ENCODE measurements at regions not wholly inside any gene's neighbourhood (a gene's known extent, or its start where the extent isn't known, plus 50 kb on each side); places are given as distances from the start of the nearest gene placed in this dataset.
A peak's percentile ranks its signal among the peaks of the same experiment; 100 is the strongest.
"Not testable (repeated sequence)": the region's sequence is repeated elsewhere in the genome, so short reads cannot be mapped to it uniquely, and the experiment has no call there.

DNA sequence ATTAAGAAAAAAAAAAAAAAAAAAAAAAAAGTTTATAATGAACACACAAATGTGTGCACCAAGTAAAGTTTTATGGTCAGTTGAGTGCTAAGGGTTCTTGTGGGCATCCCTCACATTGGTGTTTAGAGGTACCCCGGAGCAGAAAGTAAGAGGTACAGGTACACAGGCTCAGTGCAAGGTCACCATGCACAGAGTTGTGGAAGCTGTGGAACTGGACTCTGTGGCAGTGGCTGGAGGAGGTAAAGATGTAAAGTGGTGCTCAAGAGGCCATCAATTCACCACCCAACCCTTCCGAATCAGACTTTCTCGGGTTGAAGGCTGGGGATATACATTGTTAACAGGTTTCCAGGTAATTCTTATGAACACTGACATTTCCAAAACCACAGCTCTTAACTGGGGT is 83.6 kb upstream of the FOXN2 start:
- DNase-seq: no peak
- intact Hi-C loops (cut with DNase I): no loop called here
- ATAC-seq: no peak

DNA sequence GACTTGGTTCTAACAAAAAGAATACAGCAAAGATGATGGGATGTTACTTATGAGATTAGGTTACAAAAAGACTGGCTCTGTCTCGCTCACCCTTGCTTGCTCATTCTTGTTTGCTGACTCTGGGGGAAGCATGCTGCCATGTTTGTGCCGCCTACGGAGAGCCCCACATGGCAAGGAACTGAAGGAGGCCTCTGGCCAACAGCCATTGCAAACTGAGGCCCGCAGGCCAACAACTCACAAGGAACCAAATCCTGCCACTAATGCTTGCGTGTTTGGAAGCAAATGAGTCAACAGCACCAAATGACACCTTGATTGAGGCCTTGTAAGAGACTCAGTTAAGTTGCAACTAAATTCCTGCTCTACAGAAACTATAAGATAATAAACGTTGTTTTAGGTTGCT is 82.1 kb upstream of the FOXN2 start:
- ATAC-seq: no peak
- intact Hi-C loops (cut with DNase I): no loop called here
- DNase-seq: no peak

DNA sequence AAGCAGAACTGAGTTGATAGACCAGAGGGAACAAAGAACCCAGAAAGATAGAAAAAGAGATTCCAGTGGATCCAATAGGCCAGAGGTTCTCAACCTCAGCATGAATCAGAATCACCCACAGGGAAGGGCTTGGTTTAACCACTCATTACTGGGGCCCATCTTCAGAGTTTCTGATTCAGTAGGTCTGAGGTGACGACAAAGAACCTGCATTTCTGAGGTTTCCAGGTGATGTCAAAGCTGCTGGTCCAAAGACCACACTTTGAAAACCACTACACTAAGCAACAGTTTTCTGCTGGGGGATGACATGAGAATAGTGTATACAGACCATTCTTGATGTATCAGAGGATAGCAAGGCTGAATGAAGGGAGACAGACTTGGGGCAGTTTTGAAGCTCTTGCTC is 81.5 kb upstream of the FOXN2 start:
- DNase-seq (no peak), ATAC-seq (no peak)
- intact Hi-C loops (cut with DNase I): no loop called here

DNA sequence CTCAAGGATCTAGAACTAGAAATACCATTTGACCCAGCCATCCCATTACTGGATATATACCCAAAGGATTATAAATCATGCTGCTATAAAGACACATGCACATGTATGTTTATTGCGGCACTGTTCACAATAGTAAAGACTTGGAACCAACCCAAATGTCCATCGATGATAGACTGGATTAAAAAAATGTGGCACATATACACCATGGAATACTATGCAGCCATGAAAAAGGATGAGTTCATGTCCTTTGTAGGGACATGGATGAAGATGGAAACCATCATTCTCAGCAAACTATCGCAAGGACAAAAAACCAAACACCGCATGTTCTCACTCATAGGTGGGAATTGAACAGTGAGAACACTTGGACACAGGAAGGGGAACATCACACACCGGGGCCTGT is 80.7 kb upstream of the FOXN2 start:
- DNase-seq; intact Hi-C loops (cut with DNase I); ATAC-seq: not testable (repeated sequence)

GRCh38 chr2:48235076-48235475 is 79.4 kb upstream of the FOXN2 start:
- no peak for DNase-seq
- intact Hi-C loops (cut with DNase I): no loop called here
- ATAC-seq: no peak

- ATAC-seq (peak; percentile 44 to 49), DNase-seq (no peak)
- intact Hi-C loops (cut with DNase I): no loop called here
These were observed 76.1 kb upstream of the FOXN2 start for GRCh38 chr2:48238381-48238780.

- intact Hi-C loops (cut with DNase I): no loop called here
These were observed 73.6 kb upstream of the FOXN2 start for GRCh38 chr2:48240912-48241311.

DNA sequence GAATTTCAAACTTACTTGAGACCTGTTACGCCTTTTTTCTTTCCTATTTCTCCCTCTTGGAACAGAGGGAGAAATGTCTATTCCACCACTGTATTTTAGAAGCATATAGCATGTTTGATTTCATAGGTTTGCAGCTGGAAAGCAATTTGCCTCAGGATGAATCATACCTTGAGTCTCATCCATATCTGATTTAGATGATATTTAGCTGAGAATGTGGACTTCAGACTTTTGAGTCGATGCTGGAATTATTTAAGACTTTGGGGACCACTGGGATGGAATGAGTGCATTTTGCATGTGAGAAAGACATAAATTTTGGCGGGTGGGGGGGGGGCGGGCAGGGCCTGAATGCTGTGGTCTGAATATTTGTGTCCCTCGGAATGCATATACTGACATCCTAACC is 67.3 kb upstream of the FOXN2 start:
- ATAC-seq: no peak
- intact Hi-C loops (cut with DNase I): loop anchor here in 1 of 2 donors (5.0 kb wide), 1 partner anchor 175 kb away; no protein-coding TSS in a partner anchor

More at GRCh38 chr2:48240912-48241311, 73.6 kb upstream of the FOXN2 start:
- ATAC-seq: no peak
- no peak for DNase-seq

DNA sequence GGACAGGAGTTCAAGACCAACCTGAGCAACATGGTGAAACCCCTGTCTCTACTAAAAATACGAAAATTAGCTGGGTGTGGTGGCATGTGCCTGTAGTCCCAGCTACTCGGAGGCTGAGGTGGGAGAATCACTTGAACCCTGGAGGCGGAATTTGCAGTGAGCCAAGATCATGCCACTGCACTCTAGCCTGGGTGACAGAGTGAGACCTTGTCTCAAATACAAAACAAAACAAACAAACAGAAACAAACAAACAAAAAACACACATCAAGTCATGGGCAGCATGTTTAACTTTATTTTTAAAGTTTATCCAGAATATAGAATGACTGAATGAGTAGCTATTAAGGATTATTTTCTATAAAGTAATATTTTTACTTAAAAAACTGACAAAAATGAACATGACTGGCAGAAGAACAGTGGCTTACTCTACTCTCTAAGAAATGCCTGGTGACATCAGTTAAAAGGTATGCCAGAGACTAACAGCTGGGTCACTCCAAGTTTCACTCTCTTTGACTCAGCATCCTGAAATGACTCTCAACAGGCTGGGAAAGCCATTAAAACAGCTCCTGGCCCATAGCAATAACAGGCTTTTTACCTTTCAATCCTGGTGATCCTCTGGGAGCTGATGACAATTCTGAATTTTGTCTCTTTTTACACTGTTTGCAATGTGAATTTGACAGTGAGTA is 66.1 kb upstream of the FOXN2 start:
- intact Hi-C loops (cut with DNase I): loop anchor here in 1 of 2 donors (5.0 kb wide), 1 partner anchor 174 kb away; no protein-coding TSS in a partner anchor

More for the DNA sequence above, 67.3 kb upstream of the FOXN2 start:
- DNase-seq: no peak

DNA sequence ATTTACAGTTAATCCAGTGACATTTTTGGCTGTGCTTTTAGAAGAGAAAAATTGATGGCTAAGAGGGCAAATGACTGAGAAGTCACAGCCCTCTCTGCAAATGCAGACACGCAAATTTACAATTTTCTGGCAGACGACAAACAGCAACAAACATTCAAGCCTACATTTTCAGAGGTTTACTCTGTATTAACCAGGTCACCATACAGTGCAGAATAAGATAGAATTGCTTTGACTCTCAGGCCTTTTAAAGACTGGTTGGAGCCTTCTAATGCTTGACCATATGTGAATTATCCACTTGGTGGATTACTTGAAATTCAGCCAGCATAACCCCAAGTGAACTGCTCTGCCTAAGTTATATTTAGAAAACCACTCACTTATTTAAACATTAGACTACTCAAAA is 65.5 kb upstream of the FOXN2 start:
- ATAC-seq: peak; percentile 71 to 79
- intact Hi-C loops (cut with DNase I): loop anchor here in 1 of 2 donors (5.0 kb wide), 1 partner anchor 173 kb away; no protein-coding TSS in a partner anchor
- no peak for DNase-seq

More for the DNA sequence above, 66.1 kb upstream of the FOXN2 start:
- DNase-seq (no peak), ATAC-seq (peak; percentile 92 to 95)

DNA sequence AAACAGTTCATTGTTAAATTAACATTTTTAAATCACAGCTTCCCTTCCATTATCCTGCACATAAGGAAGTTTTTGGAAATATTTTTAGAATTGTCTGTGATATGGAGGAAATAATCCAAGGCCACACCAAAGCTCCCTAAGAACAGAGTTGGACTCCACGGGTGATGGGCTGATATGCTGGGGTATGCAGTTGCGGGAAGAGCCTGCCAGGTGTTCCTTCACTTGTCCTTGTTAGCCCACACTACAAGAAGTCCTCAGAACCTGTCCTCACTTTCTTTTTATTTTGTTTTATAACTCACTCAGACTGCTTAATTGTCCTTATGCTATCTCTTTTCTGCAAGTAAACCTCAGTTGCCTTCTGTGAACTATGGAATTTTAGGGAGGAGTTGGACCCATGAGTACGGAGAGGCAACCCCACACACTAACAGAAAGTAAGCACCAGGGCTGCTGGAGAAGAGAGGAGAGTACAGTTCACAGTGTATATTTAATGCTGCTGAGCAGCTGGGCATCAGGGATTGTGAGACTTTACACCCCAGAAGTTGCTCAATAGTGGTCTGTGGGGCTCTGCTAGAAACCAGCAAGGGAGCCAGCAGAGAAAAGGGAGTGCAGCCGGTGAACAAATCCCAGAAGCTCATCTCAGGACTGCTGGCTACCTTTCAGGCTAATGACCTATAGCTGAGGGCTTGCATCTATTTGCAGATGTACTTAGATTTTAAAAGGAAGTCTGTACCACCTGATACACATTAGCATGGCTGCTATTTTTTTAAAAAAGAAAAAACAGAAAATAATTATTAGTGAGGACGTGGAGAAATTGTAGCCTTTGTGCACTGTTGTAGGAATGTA is 64.6 kb upstream of the FOXN2 start:
- DNase-seq (no peak), ATAC-seq (peak; percentile 29 to 53)
- intact Hi-C loops (cut with DNase I): loop anchor here in 1 of 2 donors (5.0 to 10.0 kb wide), 2 partner anchors 55 to 172 kb away; no protein-coding TSS in a partner anchor

DNA sequence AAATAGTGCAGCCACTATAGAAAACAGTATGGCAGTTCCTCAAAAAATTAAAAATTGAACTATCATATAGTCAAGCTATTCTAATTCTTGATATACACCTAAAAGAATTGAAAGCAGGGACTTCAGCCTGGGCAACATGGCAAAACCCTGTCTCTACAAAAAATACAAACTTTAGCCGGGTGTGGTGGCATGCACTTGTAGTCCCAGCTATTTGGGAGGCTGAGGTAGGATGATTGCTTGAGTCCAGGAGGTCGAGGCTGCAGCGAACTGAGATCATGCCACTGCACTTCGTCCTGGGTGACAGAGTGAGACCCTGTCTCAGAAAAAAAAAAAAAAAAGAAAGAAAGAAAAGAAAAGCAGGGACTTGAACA is 64.0 kb upstream of the FOXN2 start:
- DNase-seq (no peak), ATAC-seq (no peak)
- intact Hi-C loops (cut with DNase I): loop anchor here in 1 of 2 donors (10.0 kb wide), 1 partner anchor 54 kb away; no protein-coding TSS in a partner anchor

DNA sequence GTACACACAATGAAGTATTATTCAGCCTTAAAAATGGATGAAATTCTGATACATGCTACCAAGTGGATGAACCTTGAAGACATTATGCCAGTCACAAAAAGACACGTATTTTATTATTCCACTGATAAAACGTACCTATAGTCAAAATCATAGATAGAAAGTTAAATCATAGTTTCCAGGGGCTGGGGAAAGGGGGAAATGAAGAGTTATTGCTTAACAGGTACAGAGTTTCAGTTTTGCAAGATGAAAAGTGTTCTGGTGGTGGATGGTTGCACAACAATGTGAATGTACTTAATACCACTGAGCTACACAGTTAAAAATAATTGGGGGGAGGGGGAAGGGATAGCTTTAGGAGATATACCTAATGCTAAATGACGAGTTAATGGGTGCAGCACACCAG is 63.5 kb upstream of the FOXN2 start:
- ATAC-seq (no peak), DNase-seq (no peak)
- intact Hi-C loops (cut with DNase I): loop anchor here in 1 of 2 donors (10.0 kb wide), 1 partner anchor 54 kb away; no protein-coding TSS in a partner anchor

- ATAC-seq (no peak), DNase-seq (no peak)
- intact Hi-C loops (cut with DNase I): loop anchor here in 1 of 2 donors (10.0 kb wide), 1 partner anchor 53 kb away; no protein-coding TSS in a partner anchor
These were observed 62.9 kb upstream of the FOXN2 start for GRCh38 chr2:48251437-48252148.

- DNase-seq: no peak
- ATAC-seq: no peak
- intact Hi-C loops (cut with DNase I): loop anchor here in 1 of 2 donors (10.0 kb wide), 1 partner anchor 52 kb away; no protein-coding TSS in a partner anchor
These were observed 61.2 kb upstream of the FOXN2 start for GRCh38 chr2:48253301-48253700.

DNA sequence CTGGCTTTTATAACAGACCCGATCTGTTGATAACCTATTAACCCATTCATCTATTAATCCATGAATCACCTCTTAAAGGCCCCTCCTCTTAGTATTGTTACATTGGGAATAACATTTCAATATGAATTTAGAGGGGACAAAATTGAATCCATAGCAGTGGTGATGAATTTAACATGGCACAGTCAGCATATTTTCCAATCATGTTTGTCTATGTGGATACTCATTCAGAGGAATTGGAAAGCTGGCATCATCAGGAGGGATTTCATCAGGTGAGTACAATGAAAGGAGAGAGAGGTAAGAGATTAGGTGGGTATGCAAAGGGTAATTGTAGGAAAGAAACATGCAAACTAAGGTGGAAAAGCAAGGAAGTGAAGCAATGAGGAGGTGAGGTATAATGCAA is 59.6 kb upstream of the FOXN2 start:
- ATAC-seq: no peak
- intact Hi-C loops (cut with DNase I): loop anchor here in 1 of 2 donors (10.0 kb wide), 1 partner anchor 50 kb away; no protein-coding TSS in a partner anchor
- DNase-seq: no peak

- intact Hi-C loops (cut with DNase I): loop anchor here in 1 of 2 donors (10.0 kb wide), 1 partner anchor 47 kb away; no protein-coding TSS in a partner anchor
- no peak for DNase-seq
- no peak for ATAC-seq
These were observed 57.0 kb upstream of the FOXN2 start for GRCh38 chr2:48257456-48257855.

- DNase-seq (no peak), ATAC-seq (no peak)
- intact Hi-C loops (cut with DNase I): loop anchor here in 1 of 2 donors (10.0 kb wide), 1 partner anchor 46 kb away; no protein-coding TSS in a partner anchor
These were observed 55.9 kb upstream of the FOXN2 start for GRCh38 chr2:48258481-48259149.
